ENCODE measurements at regions not wholly inside any gene's neighbourhood (a gene's known extent, or its start where the extent isn't known, plus 50 kb on each side); places are given as distances from the start of the nearest gene placed in this dataset.

GRCh38 chr12:107586256-107586970, 99.2 kb upstream of the PWP1 start:
- no peak overlapping the region for H3K27ac ChIP-seq (ENCODE audit: low read depth in 2 of 2, low read length in 1 of 2)
- peaks cover 0 to 5% of the 10 kb centered on the region in 2 donors for H3K36me3 ChIP-seq (ENCODE audit: control insufficient read depth in 2 of 2, insufficient read depth in 2 of 2, low read length in 1 of 2)
- H3K4me1 ChIP-seq (ENCODE audit: control insufficient read depth in 2 of 2, insufficient read depth in 2 of 2, low read length in 1 of 2), result no peaks in the 10 kb centered on the region
- H3K27me3 ChIP-seq (ENCODE audit: control insufficient read depth in 1 of 2, insufficient read depth in 2 of 2, low read length in 2 of 2), result no peaks in the 10 kb centered on the region
- WGBS, 2 donors, result 86% methylated on average over 12 of the region's 12 CpGs
- no peak overlapping the region for H3K4me3 ChIP-seq (ENCODE audit: low read depth in 1 of 2, low read length in 2 of 2)
- peaks cover 0 to 11% of the 10 kb centered on the region in 2 donors for H3K9me3 ChIP-seq (ENCODE audit: control insufficient read depth in 2 of 2, insufficient read depth in 1 of 2, low read depth in 1 of 2, low read length in 1 of 2)

GRCh38 chr12:107590413-107590812, 95.2 kb upstream of the PWP1 start:
- no peaks in the 10 kb centered on the region for H3K27me3 ChIP-seq (ENCODE audit: control insufficient read depth in 1 of 2, insufficient read depth in 2 of 2, low read length in 2 of 2)
- no peaks in the 10 kb centered on the region for H3K4me1 ChIP-seq (ENCODE audit: control insufficient read depth in 2 of 2, insufficient read depth in 2 of 2, low read length in 1 of 2)
- peaks cover 5 to 14% of the 10 kb centered on the region in 2 donors for H3K9me3 ChIP-seq (ENCODE audit: control insufficient read depth in 2 of 2, insufficient read depth in 1 of 2, low read depth in 1 of 2, low read length in 1 of 2)
- H3K36me3 ChIP-seq (ENCODE audit: control insufficient read depth in 2 of 2, insufficient read depth in 2 of 2, low read length in 1 of 2), result peaks cover 0 to 5% of the 10 kb centered on the region in 2 donors
- H3K4me3 ChIP-seq (ENCODE audit: low read depth in 1 of 2, low read length in 2 of 2), result no peak overlapping the region
- WGBS, 2 donors, result 86 to 90% methylated on average over 3 of the region's 3 CpGs
- no peak overlapping the region for H3K27ac ChIP-seq (ENCODE audit: low read depth in 2 of 2, low read length in 1 of 2)

DNA sequence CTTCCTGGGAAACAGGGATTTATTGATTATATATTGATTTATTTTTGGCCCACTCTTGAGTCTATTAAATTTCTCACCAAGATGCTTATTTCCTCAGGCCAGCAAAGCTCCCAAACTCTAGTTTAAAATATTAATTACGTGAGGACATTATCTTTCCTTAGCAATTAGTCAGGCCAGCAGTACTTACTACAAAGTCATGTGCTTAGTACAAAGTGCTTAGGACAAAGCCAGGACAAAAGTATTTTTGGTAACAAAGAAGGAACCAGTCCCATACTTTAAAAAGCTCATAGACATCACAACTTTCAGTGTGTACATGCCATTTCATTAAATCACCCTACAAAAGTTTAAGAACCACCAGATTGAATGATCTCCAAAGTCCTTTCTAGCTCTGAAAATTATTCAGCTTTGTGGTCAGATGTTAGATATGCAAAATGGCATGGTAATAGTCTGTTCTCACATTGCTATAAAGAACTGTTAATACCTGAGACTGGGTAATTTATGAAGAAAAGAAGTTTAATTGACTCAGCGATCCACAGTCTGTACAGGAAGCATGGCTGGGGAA, 94.7 kb upstream of the PWP1 start:
- Histone ChIP-seq H3K27me3 (ENCODE audit: control insufficient read depth in 1 of 2, insufficient read depth in 2 of 2, low read length in 2 of 2) (no peaks in the 10 kb centered on the region), H3K27ac (ENCODE audit: low read depth in 2 of 2, low read length in 1 of 2) (no peak overlapping the region), H3K4me3 (ENCODE audit: low read depth in 1 of 2, low read length in 2 of 2) (no peak overlapping the region), H3K4me1 (ENCODE audit: control insufficient read depth in 2 of 2, insufficient read depth in 2 of 2, low read length in 1 of 2) (no peaks in the 10 kb centered on the region), H3K36me3 (ENCODE audit: control insufficient read depth in 2 of 2, insufficient read depth in 2 of 2, low read length in 1 of 2) (peaks cover 0 to 5% of the 10 kb centered on the region in 2 donors), H3K9me3 (ENCODE audit: control insufficient read depth in 2 of 2, insufficient read depth in 1 of 2, low read depth in 1 of 2, low read length in 1 of 2) (peaks cover 5 to 14% of the 10 kb centered on the region in 2 donors)
- WGBS, 2 donors, result 90 to 92% methylated on average over 2 of the region's 2 CpGs

GRCh38 chr12:107593713-107594381, 91.8 kb upstream of the PWP1 start:
- no peaks in the 10 kb centered on the region for H3K4me1 ChIP-seq (ENCODE audit: control insufficient read depth in 2 of 2, insufficient read depth in 2 of 2, low read length in 1 of 2)
- no peak overlapping the region for H3K27ac ChIP-seq (ENCODE audit: low read depth in 2 of 2, low read length in 1 of 2)
- 82 to 84% methylated on average over 7 of the region's 7 CpGs for whole genome bisulfite sequencing, 2 donors
- H3K9me3 ChIP-seq (ENCODE audit: control insufficient read depth in 2 of 2, insufficient read depth in 1 of 2, low read depth in 1 of 2, low read length in 1 of 2), result peaks cover 3 to 5% of the 10 kb centered on the region in 2 donors
- H3K4me3 ChIP-seq (ENCODE audit: low read depth in 1 of 2, low read length in 2 of 2), result no peak overlapping the region
- H3K27me3 ChIP-seq (ENCODE audit: control insufficient read depth in 1 of 2, insufficient read depth in 2 of 2, low read length in 2 of 2), result no peaks in the 10 kb centered on the region
- no peaks in the 10 kb centered on the region for H3K36me3 ChIP-seq (ENCODE audit: control insufficient read depth in 2 of 2, insufficient read depth in 2 of 2, low read length in 1 of 2)

DNA sequence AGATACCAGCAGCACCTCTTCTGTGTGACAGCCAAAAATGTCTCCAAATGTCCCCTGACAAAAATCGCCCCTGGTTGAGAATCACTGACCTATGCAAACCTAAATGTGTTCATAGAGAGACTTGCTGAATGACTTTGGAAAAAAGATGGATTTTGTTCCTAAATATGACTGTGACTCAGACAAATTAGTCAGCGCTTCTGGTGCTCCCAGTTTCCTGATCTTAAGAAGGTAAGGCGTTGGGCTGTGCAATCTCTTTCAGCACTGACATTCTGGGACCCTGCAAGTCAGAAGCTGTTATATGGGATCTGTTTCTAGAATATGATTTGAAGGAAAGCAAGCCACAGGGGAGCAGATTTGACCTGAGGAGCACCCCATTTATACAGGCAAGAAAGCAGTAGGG, 90.6 kb upstream of the PWP1 start:
- no peaks in the 10 kb centered on the region for H3K27me3 ChIP-seq (ENCODE audit: control insufficient read depth in 1 of 2, insufficient read depth in 2 of 2, low read length in 2 of 2)
- H3K36me3 ChIP-seq (ENCODE audit: control insufficient read depth in 2 of 2, insufficient read depth in 2 of 2, low read length in 1 of 2), result no peaks in the 10 kb centered on the region
- H3K9me3 ChIP-seq (ENCODE audit: control insufficient read depth in 2 of 2, insufficient read depth in 1 of 2, low read depth in 1 of 2, low read length in 1 of 2), result peaks cover 3 to 5% of the 10 kb centered on the region in 2 donors
- H3K4me3 ChIP-seq (ENCODE audit: low read depth in 1 of 2, low read length in 2 of 2), result no peak overlapping the region
- no peak overlapping the region for H3K27ac ChIP-seq (ENCODE audit: low read depth in 2 of 2, low read length in 1 of 2)
- no peaks in the 10 kb centered on the region for H3K4me1 ChIP-seq (ENCODE audit: control insufficient read depth in 2 of 2, insufficient read depth in 2 of 2, low read length in 1 of 2)
- WGBS, 2 donors, result 88% methylated on average over 3 of the region's 3 CpGs

DNA sequence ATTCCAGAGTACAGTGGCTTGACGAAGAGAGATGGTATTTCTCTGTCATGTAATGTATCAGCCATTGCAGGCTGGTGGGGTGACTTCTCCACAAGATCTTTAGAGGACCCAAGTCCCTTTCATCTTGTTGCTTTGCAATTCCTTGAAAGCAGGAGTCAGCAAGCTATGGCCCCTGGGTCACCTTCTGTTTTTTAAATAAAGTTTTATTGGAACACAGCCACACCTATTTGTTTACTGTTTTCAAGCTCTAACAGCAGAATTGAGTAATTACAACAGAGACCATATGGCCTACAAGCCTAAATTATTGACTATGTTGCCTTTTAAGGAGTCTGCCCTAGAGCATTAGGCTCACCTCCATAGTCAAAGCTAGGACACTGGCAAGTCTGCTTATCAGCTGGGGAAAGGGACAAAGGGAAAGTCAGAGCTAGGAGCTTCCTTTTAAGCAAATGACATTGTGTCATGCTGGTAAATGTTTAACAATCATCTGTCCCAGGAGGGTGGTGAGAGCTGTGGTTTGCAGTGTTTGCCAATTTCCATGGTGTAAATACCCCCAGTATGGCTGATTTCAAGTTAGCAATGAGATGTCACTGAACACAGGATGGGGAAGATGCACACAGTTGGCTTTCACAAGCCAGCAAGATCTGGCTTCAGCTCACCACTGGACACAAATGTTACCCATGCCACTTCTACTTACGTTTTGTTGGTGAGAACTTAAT, 87.7 kb upstream of the PWP1 start:
- no peak overlapping the region for H3K27ac ChIP-seq (ENCODE audit: low read depth in 2 of 2, low read length in 1 of 2)
- H3K4me3 ChIP-seq (ENCODE audit: low read depth in 1 of 2, low read length in 2 of 2), result no peak overlapping the region
- WGBS, 2 donors, result 83 to 90% methylated on average over 2 of the region's 2 CpGs
- peaks cover 3 to 5% of the 10 kb centered on the region in 2 donors for H3K9me3 ChIP-seq (ENCODE audit: control insufficient read depth in 2 of 2, insufficient read depth in 1 of 2, low read depth in 1 of 2, low read length in 1 of 2)
- H3K27me3 ChIP-seq (ENCODE audit: control insufficient read depth in 1 of 2, insufficient read depth in 2 of 2, low read length in 2 of 2), result no peaks in the 10 kb centered on the region
- H3K36me3 ChIP-seq (ENCODE audit: control insufficient read depth in 2 of 2, insufficient read depth in 2 of 2, low read length in 1 of 2), result no peaks in the 10 kb centered on the region
- no peaks in the 10 kb centered on the region for H3K4me1 ChIP-seq (ENCODE audit: control insufficient read depth in 2 of 2, insufficient read depth in 2 of 2, low read length in 1 of 2)

- Histone ChIP-seq H3K27ac (ENCODE audit: low read depth in 2 of 2, low read length in 1 of 2) (no peak overlapping the region), H3K36me3 (ENCODE audit: control insufficient read depth in 2 of 2, insufficient read depth in 2 of 2, low read length in 1 of 2) (no peaks in the 10 kb centered on the region)
- 84 to 86% methylated on average over 3 of the region's 3 CpGs for WGBS, 2 donors
Observed at GRCh38 chr12:107598906-107599305, 86.7 kb upstream of the PWP1 start.

DNA sequence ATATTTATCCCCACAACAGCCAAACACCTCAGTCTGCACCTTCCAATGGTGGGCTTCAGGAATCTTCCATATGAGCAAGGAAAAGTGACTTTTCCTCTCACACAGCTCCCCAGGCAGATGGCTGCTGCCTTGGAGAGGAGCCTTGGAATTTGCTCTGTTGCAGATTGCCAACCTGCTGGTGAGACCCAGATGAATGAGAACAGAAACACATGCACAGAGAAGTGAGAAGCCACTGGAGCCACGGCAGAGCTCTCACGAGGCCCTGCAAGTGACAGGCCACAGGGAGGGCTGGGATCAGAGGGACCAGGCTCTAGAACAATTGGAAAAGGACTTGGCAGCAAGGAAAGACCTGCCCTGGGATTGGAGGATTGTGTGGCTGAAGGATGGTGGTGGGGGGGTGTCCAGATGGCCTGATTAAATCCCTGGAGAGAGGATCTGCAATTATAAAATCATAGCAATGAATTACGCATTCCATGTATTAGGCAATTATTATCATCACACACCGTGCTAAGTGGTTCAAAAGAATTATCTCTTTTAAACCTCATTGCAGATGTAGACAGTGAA, 84.9 kb upstream of the PWP1 start:
- H3K36me3 ChIP-seq (ENCODE audit: control insufficient read depth in 2 of 2, insufficient read depth in 2 of 2, low read length in 1 of 2), result no peaks in the 10 kb centered on the region
- no peaks in the 10 kb centered on the region for H3K4me1 ChIP-seq (ENCODE audit: control insufficient read depth in 2 of 2, insufficient read depth in 2 of 2, low read length in 1 of 2)
- WGBS, 2 donors, result 72 to 74% methylated on average over 4 of the region's 4 CpGs
- H3K9me3 ChIP-seq (ENCODE audit: control insufficient read depth in 2 of 2, insufficient read depth in 1 of 2, low read depth in 1 of 2, low read length in 1 of 2), result no peaks in the 10 kb centered on the region
- H3K4me3 ChIP-seq (ENCODE audit: low read depth in 1 of 2, low read length in 2 of 2), result no peak overlapping the region
- no peaks in the 10 kb centered on the region for H3K27me3 ChIP-seq (ENCODE audit: control insufficient read depth in 1 of 2, insufficient read depth in 2 of 2, low read length in 2 of 2)
- H3K27ac ChIP-seq (ENCODE audit: low read depth in 2 of 2, low read length in 1 of 2), result no peak overlapping the region

More at GRCh38 chr12:107598906-107599305, 86.7 kb upstream of the PWP1 start:
- Histone ChIP-seq H3K9me3 (ENCODE audit: control insufficient read depth in 2 of 2, insufficient read depth in 1 of 2, low read depth in 1 of 2, low read length in 1 of 2) (peaks cover 0 to under 1% of the 10 kb centered on the region in 2 donors), H3K27me3 (ENCODE audit: control insufficient read depth in 1 of 2, insufficient read depth in 2 of 2, low read length in 2 of 2) (no peaks in the 10 kb centered on the region), H3K4me1 (ENCODE audit: control insufficient read depth in 2 of 2, insufficient read depth in 2 of 2, low read length in 1 of 2) (no peaks in the 10 kb centered on the region), H3K4me3 (ENCODE audit: low read depth in 1 of 2, low read length in 2 of 2) (no peak overlapping the region)

DNA sequence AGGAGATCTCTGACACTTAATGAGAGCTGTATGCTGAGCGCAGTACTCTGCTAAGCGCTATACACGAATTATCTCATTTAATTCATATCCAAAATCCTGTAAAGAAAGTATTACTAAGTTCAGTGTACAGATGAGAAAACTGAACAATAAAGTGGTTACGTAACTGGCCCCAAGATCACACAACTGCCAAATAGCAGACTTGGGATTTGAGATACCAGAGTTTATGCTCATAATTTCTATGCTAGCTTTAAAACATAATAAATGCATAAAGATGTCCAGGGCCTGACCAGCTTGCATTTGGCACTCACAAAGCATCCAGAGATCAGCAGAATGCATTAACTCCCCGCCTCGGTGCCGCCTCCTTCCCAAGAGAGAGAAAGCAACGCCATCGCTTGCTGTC, 83.2 kb upstream of the PWP1 start:
- H3K27me3 ChIP-seq (ENCODE audit: control insufficient read depth in 1 of 2, insufficient read depth in 2 of 2, low read length in 2 of 2), result no peaks in the 10 kb centered on the region
- WGBS, 2 donors, result 92 to 93% methylated on average over 9 of the region's 9 CpGs
- H3K4me3 ChIP-seq (ENCODE audit: low read depth in 1 of 2, low read length in 2 of 2), result no peak overlapping the region
- no peak overlapping the region for H3K27ac ChIP-seq (ENCODE audit: low read depth in 2 of 2, low read length in 1 of 2)
- H3K9me3 ChIP-seq (ENCODE audit: control insufficient read depth in 2 of 2, insufficient read depth in 1 of 2, low read depth in 1 of 2, low read length in 1 of 2), result no peaks in the 10 kb centered on the region
- no peaks in the 10 kb centered on the region for H3K4me1 ChIP-seq (ENCODE audit: control insufficient read depth in 2 of 2, insufficient read depth in 2 of 2, low read length in 1 of 2)
- H3K36me3 ChIP-seq (ENCODE audit: control insufficient read depth in 2 of 2, insufficient read depth in 2 of 2, low read length in 1 of 2), result no peaks in the 10 kb centered on the region
